ENCODE measurements at regions not wholly inside any gene's neighbourhood (a gene's known extent, or its start where the extent isn't known, plus 50 kb on each side); places are given as distances from the start of the nearest gene placed in this dataset.
A peak's percentile ranks its signal among the peaks of the same experiment; 100 is the strongest.

DNA sequence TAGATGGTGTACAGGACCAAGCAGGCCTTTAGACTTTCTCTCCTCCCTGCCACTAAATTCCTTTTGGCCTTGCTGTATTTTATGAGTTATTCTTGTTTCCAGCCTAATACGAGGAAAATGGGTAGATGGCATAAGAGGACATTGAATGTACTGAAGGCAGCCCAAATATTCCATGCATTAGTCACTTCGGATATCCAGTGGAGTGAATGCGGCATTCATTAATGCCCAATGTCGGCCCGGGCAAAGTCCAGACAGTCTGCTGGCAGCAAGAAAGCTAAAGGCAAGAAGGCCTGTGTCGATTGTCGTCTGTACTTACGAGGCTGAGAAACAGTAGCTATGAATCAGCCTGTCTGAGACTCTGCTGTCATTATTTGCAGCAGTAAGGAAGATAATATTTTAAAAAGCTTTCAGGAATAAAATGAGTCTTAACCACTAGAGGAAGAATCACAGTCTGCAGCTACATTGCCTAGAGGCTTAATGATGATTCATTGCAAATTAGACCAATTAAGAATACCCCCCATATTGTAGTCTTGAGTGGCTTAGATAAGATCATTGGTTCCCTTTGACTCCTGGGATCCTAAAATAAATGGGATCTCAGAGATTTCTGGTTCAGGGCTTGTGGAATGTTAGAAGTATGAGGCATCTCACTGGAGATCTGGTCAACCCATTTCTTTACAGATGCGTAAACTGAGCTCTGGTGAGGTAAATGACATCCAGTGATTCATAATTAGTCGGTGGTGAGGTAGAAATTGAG is 534.1 kb upstream of the JAG1 start:
- FAIRE-seq (no peak), DNase-seq (ENCODE audit: insufficient read length, low spot score) (no peak)
- TF ChIP-seq PAX5 (IDR thresholded peaks at IDR 0.05; ENCODE audit: insufficient read depth, low read length, severe bottlenecking) (no peak), TAF1 (IDR thresholded peaks at IDR 0.05; ENCODE audit: low read depth, low read length) (no peak), POLR2AphosphoS5 (IDR thresholded peaks at IDR 0.05; ENCODE audit: low read depth, low read length) (no peak), POU2F2 (IDR thresholded peaks at IDR 0.05; ENCODE audit: low read depth, low read length) (no peak), SPI1 (IDR thresholded peaks at IDR 0.05; ENCODE audit: low read depth, low read length) (no peak), POLR2A (IDR thresholded peaks at IDR 0.05; ENCODE audit: low read depth, low read length) (no peak)

DNA sequence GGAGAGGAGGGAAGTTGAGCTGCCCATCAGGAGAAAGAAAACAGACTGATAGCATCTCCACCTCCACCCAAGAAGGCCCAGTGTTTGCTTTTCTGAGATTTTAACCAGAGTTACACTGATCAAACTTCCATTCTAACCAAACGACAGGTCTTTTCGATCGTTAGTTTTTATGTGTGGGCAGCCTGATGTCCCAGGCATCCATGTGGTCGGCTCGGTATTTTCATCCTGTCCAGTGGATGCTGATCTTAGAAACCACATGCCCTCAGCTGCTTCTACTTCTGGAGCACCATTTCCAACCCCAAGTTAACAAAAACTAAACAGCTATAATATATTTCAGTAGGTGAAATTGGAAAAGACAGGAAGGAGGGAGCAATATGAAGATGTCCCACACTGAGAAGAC is 536.8 kb upstream of the JAG1 start:
- DNase-seq (ENCODE audit: insufficient read length, low spot score): no peak
- no peak for FAIRE-seq

DNA sequence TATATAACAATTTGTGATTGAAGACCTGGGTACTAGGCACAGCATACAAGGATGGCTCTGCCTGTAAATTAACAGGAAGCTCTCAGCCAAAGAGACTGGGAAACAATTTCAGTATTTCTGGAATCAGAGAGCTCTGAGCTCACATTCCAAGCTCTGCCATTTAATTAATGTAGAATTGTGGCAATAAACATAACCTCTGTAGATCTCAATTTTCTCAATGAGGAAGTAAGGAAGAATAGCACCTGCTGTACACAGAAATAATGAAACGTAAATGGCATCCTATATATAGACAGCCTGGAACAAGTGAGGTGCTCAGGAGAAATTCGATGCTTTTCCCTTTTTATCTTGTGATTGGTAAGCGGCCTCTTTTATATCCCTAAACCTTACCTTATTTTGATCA is 538.5 kb upstream of the JAG1 start:
- no peak for FAIRE-seq

More for the DNA sequence above, 536.8 kb upstream of the JAG1 start:
- no peak for TF ChIP-seq POLR2A (IDR thresholded peaks at IDR 0.05; ENCODE audit: low read depth, low read length)
- TF ChIP-seq SPI1 (IDR thresholded peaks at IDR 0.05; ENCODE audit: low read depth, low read length): no peak
- TF ChIP-seq POLR2AphosphoS5 (IDR thresholded peaks at IDR 0.05; ENCODE audit: low read depth, low read length): no peak
- TF ChIP-seq POU2F2 (IDR thresholded peaks at IDR 0.05; ENCODE audit: low read depth, low read length): no peak
- no peak for TF ChIP-seq PAX5 (IDR thresholded peaks at IDR 0.05; ENCODE audit: insufficient read depth, low read length, severe bottlenecking)
- TF ChIP-seq TAF1 (IDR thresholded peaks at IDR 0.05; ENCODE audit: low read depth, low read length): no peak

DNA sequence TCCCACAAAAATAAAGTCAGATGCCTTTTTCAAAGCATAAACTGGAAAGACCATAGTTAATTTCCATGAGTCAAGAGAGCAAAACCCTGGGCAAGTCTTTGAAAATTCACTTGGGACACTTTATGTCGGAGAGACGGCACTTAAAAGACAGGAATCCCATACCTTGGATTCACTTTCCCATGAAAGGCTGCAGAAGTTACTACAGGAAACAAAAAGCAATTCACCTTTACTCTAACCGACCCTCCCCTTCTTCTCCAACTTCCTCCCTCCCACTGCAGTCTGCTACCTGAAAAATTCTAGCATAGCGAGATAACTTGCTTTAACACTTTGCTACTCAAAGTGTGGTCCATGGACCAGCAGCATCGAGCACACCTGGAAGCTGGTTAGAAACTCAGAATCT is 539.1 kb upstream of the JAG1 start:
- DNase-seq (ENCODE audit: insufficient read length, low spot score) (no peak), FAIRE-seq (no peak)
- no peak for TF ChIP-seq POLR2A (IDR thresholded peaks at IDR 0.05; ENCODE audit: low read depth, low read length)
- no peak for TF ChIP-seq PAX5 (IDR thresholded peaks at IDR 0.05; ENCODE audit: insufficient read depth, low read length, severe bottlenecking)
- TF ChIP-seq POLR2AphosphoS5 (IDR thresholded peaks at IDR 0.05; ENCODE audit: low read depth, low read length): no peak
- no peak for TF ChIP-seq TAF1 (IDR thresholded peaks at IDR 0.05; ENCODE audit: low read depth, low read length)
- no peak for TF ChIP-seq SPI1 (IDR thresholded peaks at IDR 0.05; ENCODE audit: low read depth, low read length)
- TF ChIP-seq POU2F2 (IDR thresholded peaks at IDR 0.05; ENCODE audit: low read depth, low read length): no peak

More for the DNA sequence above, 538.5 kb upstream of the JAG1 start:
- TF ChIP-seq POLR2A (IDR thresholded peaks at IDR 0.05; ENCODE audit: low read depth, low read length) (no peak), PAX5 (IDR thresholded peaks at IDR 0.05; ENCODE audit: insufficient read depth, low read length, severe bottlenecking) (no peak), POU2F2 (IDR thresholded peaks at IDR 0.05; ENCODE audit: low read depth, low read length) (no peak), TAF1 (IDR thresholded peaks at IDR 0.05; ENCODE audit: low read depth, low read length) (no peak), POLR2AphosphoS5 (IDR thresholded peaks at IDR 0.05; ENCODE audit: low read depth, low read length) (no peak), SPI1 (IDR thresholded peaks at IDR 0.05; ENCODE audit: low read depth, low read length) (no peak)
- no peak for DNase-seq (ENCODE audit: insufficient read length, low spot score)

DNA sequence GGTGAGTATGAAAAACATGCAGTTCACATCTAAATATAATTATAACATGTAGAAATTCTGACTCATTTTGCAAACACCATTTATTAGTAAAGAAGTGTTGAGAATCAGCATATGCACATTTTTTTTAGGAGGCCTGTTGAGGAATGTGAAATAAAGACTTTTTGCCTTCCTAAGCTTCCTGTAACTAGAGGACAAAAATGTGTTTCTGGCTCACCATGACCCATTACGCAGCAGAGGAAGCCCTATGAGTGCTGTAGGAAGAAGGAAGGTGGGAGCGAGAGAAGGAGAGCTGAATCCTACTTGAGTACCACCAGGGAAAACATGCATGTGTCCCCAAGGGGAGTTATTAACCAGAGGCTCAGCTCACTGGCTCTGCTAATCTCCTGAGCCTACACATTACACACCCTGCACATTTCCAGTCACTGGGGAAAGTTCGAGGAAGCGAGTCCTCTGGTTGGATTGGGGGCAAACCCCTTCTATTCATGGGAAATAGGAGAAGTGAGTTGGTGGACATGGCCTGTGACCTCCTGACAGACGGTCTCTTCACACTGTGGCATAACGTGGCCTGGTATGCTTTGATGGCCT is 540.5 kb upstream of the JAG1 start:
- TF ChIP-seq POLR2AphosphoS5 (IDR thresholded peaks at IDR 0.05; ENCODE audit: low read depth, low read length) (no peak), SPI1 (IDR thresholded peaks at IDR 0.05; ENCODE audit: low read depth, low read length) (no peak), POLR2A (IDR thresholded peaks at IDR 0.05; ENCODE audit: low read depth, low read length) (no peak), PAX5 (IDR thresholded peaks at IDR 0.05; ENCODE audit: insufficient read depth, low read length, severe bottlenecking) (no peak), POU2F2 (IDR thresholded peaks at IDR 0.05; ENCODE audit: low read depth, low read length) (no peak), TAF1 (IDR thresholded peaks at IDR 0.05; ENCODE audit: low read depth, low read length) (no peak)
- no peak for DNase-seq (ENCODE audit: insufficient read length, low spot score)
- FAIRE-seq: no peak

DNA sequence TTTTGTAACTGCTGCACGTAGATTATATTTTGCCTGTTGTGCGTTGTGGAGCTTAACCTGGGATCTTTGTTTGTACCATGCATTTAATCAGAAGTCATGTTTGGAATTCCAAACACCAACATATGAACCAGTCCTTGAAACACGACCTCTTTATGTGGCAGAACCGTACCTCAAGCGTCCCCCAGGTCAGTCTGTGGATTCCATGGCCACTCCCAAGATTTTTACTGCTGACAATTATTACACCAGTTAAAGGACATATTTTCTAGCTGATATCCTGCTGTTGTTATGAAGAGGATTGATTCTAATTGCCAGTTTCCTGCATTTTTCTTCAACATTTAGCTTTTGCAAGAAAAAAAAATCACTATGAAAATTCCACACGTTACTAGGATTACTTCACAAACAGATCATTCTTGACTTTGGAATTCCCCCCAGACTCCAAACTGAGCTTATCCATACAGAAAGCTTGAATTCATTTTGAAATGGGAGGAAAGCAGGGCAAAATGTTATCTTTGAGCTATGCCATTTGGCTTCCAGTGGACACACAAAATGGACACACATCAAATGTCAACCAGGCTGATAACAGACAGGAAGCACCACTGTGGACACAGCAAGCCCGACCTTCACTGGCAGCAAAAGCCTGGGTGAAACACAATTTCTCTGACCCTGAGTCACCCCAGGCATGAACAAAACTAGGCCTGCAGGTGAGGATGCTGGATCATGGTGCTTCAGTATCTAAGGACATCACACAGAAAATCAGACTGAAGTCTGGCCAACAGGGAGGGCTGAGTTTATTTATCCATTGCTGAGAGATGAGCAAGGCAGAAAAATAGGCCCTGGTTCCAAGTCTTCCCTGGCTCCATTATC is 542.9 kb upstream of the JAG1 start:
- FAIRE-seq: peak; percentile 28
- no peak for TF ChIP-seq POLR2A (IDR thresholded peaks at IDR 0.05; ENCODE audit: low read depth, low read length)
- no peak for TF ChIP-seq POLR2AphosphoS5 (IDR thresholded peaks at IDR 0.05; ENCODE audit: low read depth, low read length)
- no peak for TF ChIP-seq TAF1 (IDR thresholded peaks at IDR 0.05; ENCODE audit: low read depth, low read length)
- no peak for TF ChIP-seq SPI1 (IDR thresholded peaks at IDR 0.05; ENCODE audit: low read depth, low read length)
- no peak for TF ChIP-seq PAX5 (IDR thresholded peaks at IDR 0.05; ENCODE audit: insufficient read depth, low read length, severe bottlenecking)
- no peak for TF ChIP-seq POU2F2 (IDR thresholded peaks at IDR 0.05; ENCODE audit: low read depth, low read length)
- DNase-seq (ENCODE audit: insufficient read length, low spot score): no peak

DNA sequence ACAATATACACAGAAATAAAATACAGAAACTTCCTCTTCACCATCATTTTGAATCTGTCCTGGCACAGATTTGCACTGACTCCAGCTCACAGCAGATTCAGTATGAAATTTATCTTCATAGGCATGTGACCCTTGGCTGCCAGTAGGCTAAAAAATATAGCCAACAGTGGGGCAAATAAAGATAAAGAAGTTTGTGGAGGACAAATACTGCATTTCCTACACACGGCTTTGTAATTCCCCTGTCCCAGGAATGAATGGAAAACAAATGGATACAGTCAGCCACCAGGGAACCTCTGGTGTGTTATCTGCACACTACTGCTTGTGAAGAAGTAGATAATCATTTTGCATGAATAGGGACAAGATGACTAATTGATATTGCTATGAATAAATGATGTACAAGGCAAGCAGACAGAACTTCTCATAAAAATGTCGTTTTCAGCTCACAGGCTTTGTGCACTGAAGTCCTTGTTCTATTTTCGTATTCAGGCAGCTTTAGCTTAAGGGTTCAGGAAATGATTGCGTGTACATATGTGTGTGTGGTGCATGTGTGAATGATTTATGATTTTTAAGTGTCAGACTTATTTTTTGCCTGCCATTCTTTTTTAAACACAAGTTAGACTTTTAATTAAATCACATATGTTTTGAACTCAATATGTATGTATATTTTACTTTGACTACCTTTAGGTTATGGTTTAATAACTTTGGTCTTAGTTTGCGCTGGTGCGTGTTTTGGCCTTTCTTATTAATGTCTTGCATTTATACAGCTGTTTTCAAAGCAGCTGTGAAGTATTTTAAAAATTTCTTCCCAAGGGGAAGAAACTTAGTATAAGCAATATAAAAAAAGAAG is 543.8 kb upstream of the JAG1 start:
- DNase-seq (ENCODE audit: insufficient read length, low spot score): no peak
- FAIRE-seq: peak; percentile 50
- no peak for TF ChIP-seq SPI1 (IDR thresholded peaks at IDR 0.05; ENCODE audit: low read depth, low read length)
- no peak for TF ChIP-seq POU2F2 (IDR thresholded peaks at IDR 0.05; ENCODE audit: low read depth, low read length)
- no peak for TF ChIP-seq PAX5 (IDR thresholded peaks at IDR 0.05; ENCODE audit: insufficient read depth, low read length, severe bottlenecking)
- TF ChIP-seq TAF1 (IDR thresholded peaks at IDR 0.05; ENCODE audit: low read depth, low read length): no peak
- no peak for TF ChIP-seq POLR2A (IDR thresholded peaks at IDR 0.05; ENCODE audit: low read depth, low read length)
- no peak for TF ChIP-seq POLR2AphosphoS5 (IDR thresholded peaks at IDR 0.05; ENCODE audit: low read depth, low read length)

DNA sequence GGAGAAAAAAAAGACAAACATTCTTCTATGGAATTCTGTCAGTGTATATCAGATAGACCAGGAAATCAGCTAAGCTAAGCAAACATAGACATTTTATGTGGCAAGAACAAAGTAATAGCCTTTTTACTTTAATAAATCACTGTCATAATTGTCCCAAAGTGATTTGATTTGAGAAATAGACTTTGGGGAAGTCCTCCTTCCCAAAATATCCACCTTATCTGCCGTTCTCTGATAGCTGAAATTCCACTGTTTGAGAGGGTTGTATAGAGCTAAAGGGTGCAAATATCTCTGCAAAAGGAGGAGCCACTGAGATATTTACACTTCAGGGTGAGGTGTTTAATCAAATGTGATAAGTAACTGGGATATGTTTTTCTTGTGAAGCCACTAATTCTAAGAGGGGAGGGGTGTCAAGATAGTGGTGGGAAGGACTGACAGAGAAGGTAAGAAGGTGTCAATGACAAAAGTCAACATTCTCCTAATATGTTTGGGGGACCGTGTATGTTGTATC is 544.4 kb upstream of the JAG1 start:
- TF ChIP-seq POLR2A (IDR thresholded peaks at IDR 0.05; ENCODE audit: low read depth, low read length) (no peak), POLR2AphosphoS5 (IDR thresholded peaks at IDR 0.05; ENCODE audit: low read depth, low read length) (no peak), SPI1 (IDR thresholded peaks at IDR 0.05; ENCODE audit: low read depth, low read length) (no peak), POU2F2 (IDR thresholded peaks at IDR 0.05; ENCODE audit: low read depth, low read length) (no peak), TAF1 (IDR thresholded peaks at IDR 0.05; ENCODE audit: low read depth, low read length) (no peak)
- DNase-seq (ENCODE audit: insufficient read length, low spot score): no peak
- peak; percentile 54 for FAIRE-seq
